ENCODE measurements at regions not wholly inside any gene's neighbourhood (a gene's known extent, or its start where the extent isn't known, plus 50 kb on each side); places are given as distances from the start of the nearest gene placed in this dataset.

DNA sequence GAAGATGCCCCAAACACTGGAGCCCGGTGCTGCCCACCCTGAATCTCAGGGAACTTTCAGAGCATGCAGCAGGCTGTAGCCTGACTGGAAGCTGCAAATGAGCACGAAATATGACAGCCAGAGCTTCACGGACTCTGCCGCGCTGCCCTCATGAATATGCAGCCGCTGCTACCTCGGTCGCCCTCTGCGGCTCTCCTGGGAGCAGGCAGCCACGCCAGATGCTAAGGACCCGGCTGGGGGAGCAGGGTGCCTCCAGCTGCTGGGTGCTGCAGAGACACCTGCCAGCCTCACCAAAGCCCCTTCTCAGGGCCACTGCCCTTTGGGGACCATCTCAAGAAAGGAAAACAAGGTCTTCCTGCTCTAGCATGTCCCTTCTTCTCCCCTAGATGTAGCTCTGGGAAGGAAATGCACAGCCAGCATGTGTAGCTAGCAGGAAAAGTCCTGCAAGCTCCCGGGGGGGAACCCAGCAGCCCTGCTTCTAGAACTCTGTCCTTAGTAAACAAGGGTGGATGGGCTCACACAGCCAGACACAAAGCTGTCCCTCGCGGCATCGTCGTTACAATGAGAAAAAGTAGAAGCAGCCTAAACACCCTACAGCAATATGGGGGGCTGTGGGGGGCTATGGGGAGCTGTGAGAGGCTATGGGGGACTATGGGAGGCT lies 56.8 kb upstream of the OLFM1 start:
- TF ChIP-seq, protein P1, sequence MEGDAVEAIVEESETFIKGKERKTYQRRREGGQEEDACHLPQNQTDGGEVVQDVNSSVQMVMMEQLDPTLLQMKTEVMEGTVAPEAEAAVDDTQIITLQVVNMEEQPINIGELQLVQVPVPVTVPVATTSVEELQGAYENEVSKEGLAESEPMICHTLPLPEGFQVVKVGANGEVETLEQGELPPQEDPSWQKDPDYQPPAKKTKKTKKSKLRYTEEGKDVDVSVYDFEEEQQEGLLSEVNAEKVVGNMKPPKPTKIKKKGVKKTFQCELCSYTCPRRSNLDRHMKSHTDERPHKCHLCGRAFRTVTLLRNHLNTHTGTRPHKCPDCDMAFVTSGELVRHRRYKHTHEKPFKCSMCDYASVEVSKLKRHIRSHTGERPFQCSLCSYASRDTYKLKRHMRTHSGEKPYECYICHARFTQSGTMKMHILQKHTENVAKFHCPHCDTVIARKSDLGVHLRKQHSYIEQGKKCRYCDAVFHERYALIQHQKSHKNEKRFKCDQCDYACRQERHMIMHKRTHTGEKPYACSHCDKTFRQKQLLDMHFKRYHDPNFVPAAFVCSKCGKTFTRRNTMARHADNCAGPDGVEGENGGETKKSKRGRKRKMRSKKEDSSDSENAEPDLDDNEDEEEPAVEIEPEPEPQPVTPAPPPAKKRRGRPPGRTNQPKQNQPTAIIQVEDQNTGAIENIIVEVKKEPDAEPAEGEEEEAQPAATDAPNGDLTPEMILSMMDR (IDR thresholded peaks at IDR 0.05): no peak
- TF ChIP-seq POLR2A (IDR thresholded peaks at IDR 0.05) (no peak), EP300 (IDR thresholded peaks at IDR 0.05) (no peak), POLR2AphosphoS5 (IDR thresholded peaks at IDR 0.05) (no peak)
